HG03469 (cell line): ENCODE measurements at regions not wholly inside any gene's neighbourhood (a gene's known extent, or its start where the extent isn't known, plus 50 kb on each side); places are given as distances from the start of the nearest gene placed in this dataset.
"Not testable (repeated sequence)": the region's sequence is repeated elsewhere in the genome, so short reads cannot be mapped to it uniquely, and the experiment has no call there.

Source experiments
- ATAC-seq: cut with Tn5 transposase; IDR thresholded peaks from one replicate; pipeline ENCODE4 v1.9.1; 2021; ENCODE audit warnings: mild to moderate bottlenecking, moderate library complexity, moderate number of reproducible peaks; ENCODE audit not compliant: unreplicated experiment

GRCh38 chr3:87796843-87797185 is 262.0 kb downstream of the CGGBP1 start:
- no peak for ATAC-seq

- no peak for ATAC-seq
Measured at GRCh38 chr3:87796137-87796842, 262.5 kb downstream of the CGGBP1 start.

GRCh38 chr3:87795701-87796100 is 263.1 kb downstream of the CGGBP1 start:
- ATAC-seq = no peak

GRCh38 chr3:87793337-87793877 is 265.4 kb downstream of the CGGBP1 start:
- no peak for ATAC-seq

- ATAC-seq = no peak
Measured at GRCh38 chr3:87792534-87793336, 266.1 kb downstream of the CGGBP1 start, which contains the start of gene HTR1F. Gene HTR1F (plus strand): TSS chr3:87792706.

GRCh38 chr3:87792198-87792533 is 266.6 kb downstream of the CGGBP1 start:
- no peak for ATAC-seq

- ATAC-seq = no peak
Measured at GRCh38 chr3:87791248-87792027, 267.4 kb downstream of the CGGBP1 start.

- ATAC-seq = not testable (repeated sequence)
Measured at GRCh38 chr3:87789049-87789448, 269.8 kb downstream of the CGGBP1 start.

GRCh38 chr3:87788516-87788915 is 270.3 kb downstream of the CGGBP1 start:
- no peak for ATAC-seq

GRCh38 chr3:87780811-87781210 is 278.0 kb downstream of the CGGBP1 start:
- no peak for ATAC-seq

- no peak for ATAC-seq
Measured at GRCh38 chr3:87778876-87779275, 279.9 kb downstream of the CGGBP1 start.

- peak; percentile 96 for ATAC-seq
Measured at GRCh38 chr3:87771337-87772192, 287.2 kb downstream of the CGGBP1 start.

GRCh38 chr3:87766721-87767120 is 292.1 kb downstream of the CGGBP1 start:
- ATAC-seq = no peak

GRCh38 chr3:87765256-87765655 is 293.5 kb downstream of the CGGBP1 start:
- no peak for ATAC-seq

- no peak for ATAC-seq
Measured at GRCh38 chr3:87761795-87762194, 297.0 kb downstream of the CGGBP1 start.

- no peak for ATAC-seq
Measured at GRCh38 chr3:87761341-87761740, 297.5 kb downstream of the CGGBP1 start.

- ATAC-seq = no peak
Measured at GRCh38 chr3:87756616-87757015, 302.2 kb downstream of the CGGBP1 start.

GRCh38 chr3:87755852-87756251 is 303.0 kb downstream of the CGGBP1 start:
- ATAC-seq = no peak

GRCh38 chr3:87742250-87742649 is 316.6 kb downstream of the CGGBP1 start:
- no peak for ATAC-seq

GRCh38 chr3:87740894-87741293 is 317.9 kb downstream of the CGGBP1 start:
- not testable (repeated sequence) for ATAC-seq
